T-helper 9 cell (primary cell): ENCODE measurements at regions not wholly inside any gene's neighbourhood (a gene's known extent, or its start where the extent isn't known, plus 50 kb on each side); places are given as distances from the start of the nearest gene placed in this dataset.
"Not testable (repeated sequence)": the region's sequence is repeated elsewhere in the genome, so short reads cannot be mapped to it uniquely, and the experiment has no call there.

Experiments
- DNase-seq: peaks from one replicate; pipeline ENCODE4 v3.0.0-alpha.2; 2020

GRCh38 chr6:167208819-167209576 is 51.2 kb upstream of the GPR31 start:
- DNase-seq = no peak

DNA sequence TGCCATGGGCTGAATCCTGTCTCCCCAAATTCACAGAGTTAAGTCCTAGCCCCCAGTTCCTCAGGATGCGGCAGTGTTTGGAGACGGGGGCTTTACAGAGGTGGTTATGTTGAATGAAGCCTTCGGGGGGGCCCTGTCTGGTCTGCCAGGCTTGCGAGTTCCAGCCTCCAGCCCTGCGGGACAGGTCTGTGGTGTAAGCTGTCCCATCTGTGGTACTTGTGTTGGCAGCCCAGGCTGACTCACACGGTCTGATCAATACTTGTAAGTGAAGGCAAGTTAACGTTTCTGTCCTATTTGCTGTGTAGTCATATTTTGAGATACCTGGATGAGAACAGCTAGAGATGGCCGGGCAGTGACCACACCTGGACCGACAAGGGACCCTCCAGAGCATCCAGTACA is 51.8 kb upstream of the GPR31 start:
- DNase-seq = no peak

DNA sequence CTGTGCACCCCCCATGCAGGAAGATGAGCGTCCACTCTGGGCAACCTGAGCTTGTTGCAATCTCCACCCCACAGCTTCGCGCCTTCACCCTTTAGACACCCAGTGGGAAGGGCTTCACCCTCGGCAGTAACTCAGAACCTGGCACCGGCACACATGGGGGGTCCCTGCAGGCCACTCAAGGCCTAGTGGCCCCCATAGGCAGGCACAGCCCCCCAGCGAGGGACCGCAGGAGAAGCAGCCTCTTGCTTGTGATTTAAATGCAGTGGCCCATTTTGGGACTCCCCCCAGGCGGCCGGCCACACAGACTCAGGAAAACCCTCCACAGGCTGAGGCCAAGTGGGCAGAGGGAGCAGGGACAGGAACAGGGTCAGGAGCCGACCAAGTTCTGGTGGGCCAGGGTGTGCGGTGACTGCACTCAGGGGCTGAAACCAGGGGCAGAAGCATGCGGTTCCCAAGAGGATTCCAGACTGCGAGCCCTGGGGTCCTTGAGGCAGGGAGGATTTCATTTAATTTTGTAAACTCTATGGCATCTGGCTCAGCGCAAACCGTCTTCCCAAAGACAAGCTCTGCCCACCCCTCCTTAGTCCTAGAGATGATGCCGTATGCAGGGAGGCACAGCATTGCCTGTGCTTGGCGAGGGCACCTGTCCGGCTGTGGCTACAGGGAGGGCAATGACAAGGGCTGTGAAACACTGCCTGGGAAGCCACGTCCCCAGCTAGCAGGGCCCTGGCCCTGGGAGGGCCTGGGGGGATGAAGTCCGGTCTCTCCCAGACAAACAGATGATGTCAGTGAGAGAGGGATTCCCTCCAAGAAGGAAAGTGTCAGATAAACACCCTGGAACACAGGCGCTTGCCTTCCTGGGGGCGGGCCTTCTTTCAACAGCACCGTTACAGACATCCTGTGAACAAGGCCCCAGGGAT is 52.9 kb upstream of the GPR31 start:
- DNase-seq = no peak

DNA sequence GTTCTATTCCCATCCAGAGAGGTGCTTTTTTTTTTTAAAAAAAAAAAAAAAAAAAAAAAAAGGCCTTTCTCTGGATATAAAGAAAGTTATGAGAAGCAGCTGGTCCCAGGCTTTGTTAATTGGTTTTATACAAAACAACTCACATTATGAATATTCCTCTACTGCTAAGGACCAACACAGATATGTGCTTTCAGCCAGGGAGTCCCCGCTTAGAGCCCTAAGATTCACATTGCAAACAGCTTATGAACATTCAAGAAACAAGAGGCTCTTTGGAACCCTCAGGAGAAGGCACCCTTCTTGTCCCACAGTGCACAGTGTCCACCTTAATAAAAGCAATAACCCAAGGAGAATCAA is 53.5 kb upstream of the GPR31 start:
- no peak for DNase-seq

GRCh38 chr6:167211881-167212712 is 54.3 kb upstream of the GPR31 start:
- DNase-seq = no peak

- DNase-seq = no peak
Measured at GRCh38 chr6:167212713-167213005, 54.9 kb upstream of the GPR31 start.

GRCh38 chr6:167214206-167214605 is 56.4 kb upstream of the GPR31 start:
- no peak for DNase-seq

- DNase-seq = not testable (repeated sequence)
Measured at GRCh38 chr6:167215429-167216250, 57.9 kb upstream of the GPR31 start.

DNA sequence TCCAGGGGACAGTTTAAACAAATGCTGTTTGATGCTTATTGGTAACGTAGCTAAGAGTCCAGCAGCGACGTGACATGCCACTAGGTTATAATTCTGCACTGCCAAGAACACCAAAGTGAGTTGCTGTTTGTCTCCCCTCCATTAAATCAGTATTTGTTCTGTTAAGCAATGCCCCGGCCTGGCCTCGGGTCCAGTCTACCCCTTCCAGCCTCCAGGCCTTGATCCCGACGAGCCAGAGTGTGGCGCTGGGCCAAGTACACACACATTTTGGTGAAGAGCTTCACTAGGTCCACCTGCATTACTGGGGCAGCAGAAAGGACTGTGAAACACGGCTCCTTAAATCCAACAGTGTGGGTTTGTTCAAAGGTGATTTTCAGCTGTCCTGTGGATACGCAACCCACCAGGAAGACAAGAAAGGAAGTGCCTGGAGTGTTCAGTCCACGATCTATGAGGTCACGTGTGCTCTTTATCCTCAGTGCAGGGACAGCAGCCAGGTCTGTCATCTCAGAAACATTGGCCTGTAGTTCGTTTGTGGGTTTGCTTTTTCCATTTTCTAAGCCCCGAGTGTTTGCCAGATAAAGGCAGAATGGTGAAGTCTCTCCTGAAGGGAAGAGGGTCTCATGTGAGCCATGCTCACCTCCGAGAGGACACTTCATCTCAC is 58.7 kb upstream of the GPR31 start:
- not testable (repeated sequence) for DNase-seq

GRCh38 chr6:167217073-167217472 is 59.3 kb upstream of the GPR31 start:
- not testable (repeated sequence) for DNase-seq

DNA sequence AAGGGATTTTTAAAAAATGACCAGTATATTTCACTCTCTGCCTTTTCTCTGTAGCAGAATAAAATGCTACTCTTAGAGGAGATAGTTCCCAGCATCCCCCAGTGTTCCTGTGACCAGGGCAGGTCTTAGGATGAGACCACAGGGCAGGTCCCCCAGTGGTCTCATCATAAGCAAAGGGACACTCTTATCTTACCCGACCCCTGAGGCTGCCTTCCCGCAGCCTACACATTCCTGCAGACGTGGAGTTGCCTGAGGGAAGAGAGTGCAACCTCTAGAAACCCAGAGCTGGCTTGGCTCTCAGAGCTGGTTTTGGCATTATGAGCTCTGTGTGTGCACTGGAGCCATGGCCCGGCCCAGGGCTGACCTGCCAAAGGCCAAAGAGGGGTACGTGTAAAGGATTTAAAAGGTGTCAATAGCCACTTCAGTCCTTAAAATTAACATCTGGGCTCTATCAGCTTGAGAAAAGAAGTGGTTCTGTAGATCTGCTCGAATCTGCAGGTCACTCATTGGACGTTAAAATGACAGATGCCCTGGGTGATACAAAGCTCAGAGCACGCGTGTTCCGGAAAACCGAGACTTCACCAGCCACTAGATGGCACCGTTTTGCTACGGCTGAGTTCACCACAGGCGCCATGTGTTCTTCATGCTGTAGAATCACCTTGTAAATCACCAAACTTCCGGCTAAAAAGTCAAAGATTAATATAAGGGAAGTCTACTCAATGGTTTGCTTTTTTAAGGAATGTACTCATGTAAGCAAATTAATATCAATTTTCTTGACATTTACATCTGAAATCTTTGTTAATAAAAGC is 60.4 kb upstream of the GPR31 start:
- peak; percentile 13 for DNase-seq

- not testable (repeated sequence) for DNase-seq
Measured at GRCh38 chr6:167219079-167219478, 61.3 kb upstream of the GPR31 start.

- no peak for DNase-seq
Measured at GRCh38 chr6:167219967-167220512, 62.3 kb upstream of the GPR31 start.

DNA sequence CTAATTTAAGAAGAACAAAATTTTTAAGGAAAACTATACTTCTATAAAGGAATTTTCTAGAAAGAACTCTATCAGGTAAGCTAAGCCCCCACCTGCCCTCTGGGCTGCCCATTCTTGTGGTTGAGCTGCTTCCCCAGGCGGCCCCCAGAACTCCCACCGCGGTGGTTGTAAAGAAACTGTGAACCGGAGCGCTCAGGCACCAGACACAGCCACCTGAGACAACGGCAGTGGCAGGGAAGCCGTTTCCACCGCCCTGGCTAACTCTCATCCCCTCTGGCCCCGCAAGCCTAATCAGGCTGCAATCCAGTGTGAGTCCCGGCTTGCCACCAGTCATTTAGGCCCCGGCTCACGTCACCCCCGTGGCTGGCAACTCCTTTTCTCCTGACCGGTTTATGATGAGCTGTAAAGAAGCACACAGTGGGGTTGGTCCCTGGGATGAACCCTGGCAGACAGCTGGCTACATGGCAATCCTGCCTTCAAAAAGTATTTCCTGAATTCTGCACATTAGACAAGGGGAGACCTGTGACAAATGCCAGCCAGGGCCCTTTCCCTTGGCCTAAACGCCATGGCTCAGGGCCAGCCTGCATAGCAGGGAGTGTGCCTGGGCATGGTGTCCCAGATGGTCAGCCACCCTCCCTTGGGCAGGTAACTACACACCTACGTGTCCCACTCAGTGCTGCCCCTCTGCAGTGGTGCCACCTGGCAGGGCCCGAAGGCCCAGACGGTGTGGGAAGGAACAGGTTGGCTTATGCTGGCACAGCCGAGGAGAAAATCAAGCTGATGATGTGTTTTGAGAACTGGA is 63.8 kb upstream of the GPR31 start:
- DNase-seq = no peak

GRCh38 chr6:167225566-167226382 is 65.3 kb upstream of the UNC93A start:
- DNase-seq = not testable (repeated sequence)

DNA sequence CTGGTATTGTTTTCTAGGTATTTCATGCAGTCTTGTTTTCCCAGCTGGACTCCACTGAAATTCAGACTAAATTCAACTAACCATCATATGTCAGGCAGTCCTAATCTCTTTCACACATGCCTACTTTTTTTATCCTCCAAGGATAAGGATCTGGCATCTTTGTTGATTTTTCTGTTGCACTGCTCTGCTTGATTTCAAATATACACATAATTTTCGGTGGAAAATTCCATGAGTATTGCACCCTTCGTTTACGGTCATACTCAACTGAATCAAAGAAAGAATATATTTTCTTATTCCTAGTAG is 64.8 kb upstream of the UNC93A start:
- DNase-seq = no peak

GRCh38 chr6:167226791-167227190 is 64.3 kb upstream of the UNC93A start:
- DNase-seq = no peak

DNA sequence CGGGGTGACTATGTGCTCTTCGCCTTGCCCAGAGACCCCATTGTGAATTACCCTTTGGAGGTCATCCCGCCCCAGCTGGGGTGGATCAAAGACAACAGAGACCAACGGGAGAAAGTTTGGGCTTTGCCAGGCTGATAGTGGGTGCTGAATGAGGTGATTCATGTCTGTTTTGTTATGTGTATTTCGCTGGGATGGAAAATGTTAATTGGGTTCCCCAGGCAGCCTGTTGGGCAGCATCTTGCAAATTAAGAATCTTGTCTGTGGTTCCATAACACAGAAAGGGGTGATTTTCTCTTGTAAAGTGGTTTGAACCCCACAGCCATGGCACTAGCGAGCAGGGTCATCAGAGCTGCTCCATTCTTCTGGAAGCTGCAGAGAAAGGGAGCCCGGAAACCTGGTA is 63.1 kb upstream of the UNC93A start:
- no peak for DNase-seq

GRCh38 chr6:167229586-167229985 is 61.5 kb upstream of the UNC93A start:
- DNase-seq = no peak
